ENCODE measurements at regions not wholly inside any gene's neighbourhood (a gene's known extent, or its start where the extent isn't known, plus 50 kb on each side); places are given as distances from the start of the nearest gene placed in this dataset.

- TF ChIP-seq, protein P1, sequence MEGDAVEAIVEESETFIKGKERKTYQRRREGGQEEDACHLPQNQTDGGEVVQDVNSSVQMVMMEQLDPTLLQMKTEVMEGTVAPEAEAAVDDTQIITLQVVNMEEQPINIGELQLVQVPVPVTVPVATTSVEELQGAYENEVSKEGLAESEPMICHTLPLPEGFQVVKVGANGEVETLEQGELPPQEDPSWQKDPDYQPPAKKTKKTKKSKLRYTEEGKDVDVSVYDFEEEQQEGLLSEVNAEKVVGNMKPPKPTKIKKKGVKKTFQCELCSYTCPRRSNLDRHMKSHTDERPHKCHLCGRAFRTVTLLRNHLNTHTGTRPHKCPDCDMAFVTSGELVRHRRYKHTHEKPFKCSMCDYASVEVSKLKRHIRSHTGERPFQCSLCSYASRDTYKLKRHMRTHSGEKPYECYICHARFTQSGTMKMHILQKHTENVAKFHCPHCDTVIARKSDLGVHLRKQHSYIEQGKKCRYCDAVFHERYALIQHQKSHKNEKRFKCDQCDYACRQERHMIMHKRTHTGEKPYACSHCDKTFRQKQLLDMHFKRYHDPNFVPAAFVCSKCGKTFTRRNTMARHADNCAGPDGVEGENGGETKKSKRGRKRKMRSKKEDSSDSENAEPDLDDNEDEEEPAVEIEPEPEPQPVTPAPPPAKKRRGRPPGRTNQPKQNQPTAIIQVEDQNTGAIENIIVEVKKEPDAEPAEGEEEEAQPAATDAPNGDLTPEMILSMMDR (IDR thresholded peaks at IDR 0.05; ENCODE audit: borderline replicate concordance, extremely low read depth, low read length, poor library complexity, severe bottlenecking), result no peak
- no peak for TF ChIP-seq EZH2 (IDR thresholded peaks at IDR 0.05; ENCODE audit: borderline replicate concordance, low read depth, low read length, severe bottlenecking)
Measured at GRCh38 chr11:122521626-122522025, 133.9 kb upstream of the UBASH3B start.
